ENCODE measurements at regions not wholly inside any gene's neighbourhood (a gene's known extent, or its start where the extent isn't known, plus 50 kb on each side); places are given as distances from the start of the nearest gene placed in this dataset.

- in situ Hi-C loops (cut with MboI; ENCODE audit: low sequenced_read_pairs) = no loop called here
Observed at GRCh38 chr18:71597219-71597618, 946.9 kb downstream of the CBLN2 start.

- in situ Hi-C loops (cut with MboI; ENCODE audit: low sequenced_read_pairs) = no loop called here
Observed at GRCh38 chr18:71583252-71583651, 960.9 kb downstream of the CBLN2 start.

GRCh38 chr18:71554686-71555085 is 989.5 kb downstream of the CBLN2 start:
- in situ Hi-C loops (cut with MboI; ENCODE audit: low sequenced_read_pairs) = no loop called here

GRCh38 chr18:71541643-71542042 is 1002.5 kb downstream of the CBLN2 start:
- in situ Hi-C loops (cut with MboI; ENCODE audit: low sequenced_read_pairs) = no loop called here

GRCh38 chr18:71529703-71530303 is 1014.3 kb downstream of the CBLN2 start:
- in situ Hi-C loops (cut with MboI; ENCODE audit: low sequenced_read_pairs) = no loop called here

- in situ Hi-C loops (cut with MboI; ENCODE audit: low sequenced_read_pairs) = no loop called here
Observed at GRCh38 chr18:71523483-71524435, 1020.4 kb downstream of the CBLN2 start.

GRCh38 chr18:71505526-71505925 is 1038.6 kb downstream of the CBLN2 start:
- in situ Hi-C loops (cut with MboI; ENCODE audit: low sequenced_read_pairs) = no loop called here

- in situ Hi-C loops (cut with MboI; ENCODE audit: low sequenced_read_pairs) = no loop called here
Observed at GRCh38 chr18:71503222-71503621, 1040.9 kb downstream of the CBLN2 start.

- in situ Hi-C loops (cut with MboI; ENCODE audit: low sequenced_read_pairs) = no loop called here
Observed at GRCh38 chr18:71485611-71486010, 1058.5 kb downstream of the CBLN2 start.

GRCh38 chr18:71471963-71472725 is 1072.0 kb downstream of the CBLN2 start:
- in situ Hi-C loops (cut with MboI; ENCODE audit: low sequenced_read_pairs) = no loop called here

GRCh38 chr18:71456206-71456605 is 1087.9 kb downstream of the CBLN2 start:
- in situ Hi-C loops (cut with MboI; ENCODE audit: low sequenced_read_pairs) = no loop called here

- in situ Hi-C loops (cut with MboI; ENCODE audit: low sequenced_read_pairs) = no loop called here
Observed at GRCh38 chr18:71450257-71450656, 1093.9 kb downstream of the CBLN2 start.

GRCh38 chr18:71443706-71444480 is 1100.2 kb downstream of the CBLN2 start:
- in situ Hi-C loops (cut with MboI; ENCODE audit: low sequenced_read_pairs) = no loop called here

GRCh38 chr18:71442731-71443141 is 1101.4 kb downstream of the CBLN2 start:
- in situ Hi-C loops (cut with MboI; ENCODE audit: low sequenced_read_pairs) = no loop called here

GRCh38 chr18:71441156-71441555 is 1103.0 kb downstream of the CBLN2 start:
- in situ Hi-C loops (cut with MboI; ENCODE audit: low sequenced_read_pairs) = no loop called here

- in situ Hi-C loops (cut with MboI; ENCODE audit: low sequenced_read_pairs) = no loop called here
Observed at GRCh38 chr18:71437511-71437910, 1106.6 kb downstream of the CBLN2 start.

- in situ Hi-C loops (cut with MboI; ENCODE audit: low sequenced_read_pairs) = no loop called here
Observed at GRCh38 chr18:71433373-71433772, 1110.8 kb downstream of the CBLN2 start.

GRCh38 chr18:71431689-71432088 is 1112.5 kb downstream of the CBLN2 start:
- in situ Hi-C loops (cut with MboI; ENCODE audit: low sequenced_read_pairs) = no loop called here

- in situ Hi-C loops (cut with MboI; ENCODE audit: low sequenced_read_pairs) = no loop called here
Observed at GRCh38 chr18:71431171-71431570, 1113.0 kb downstream of the CBLN2 start.

- in situ Hi-C loops (cut with MboI; ENCODE audit: low sequenced_read_pairs) = no loop called here
Observed at GRCh38 chr18:71426441-71426840, 1117.7 kb downstream of the CBLN2 start.
